ENCODE measurements at regions not wholly inside any gene's neighbourhood (a gene's known extent, or its start where the extent isn't known, plus 50 kb on each side); places are given as distances from the start of the nearest gene placed in this dataset.

DNA sequence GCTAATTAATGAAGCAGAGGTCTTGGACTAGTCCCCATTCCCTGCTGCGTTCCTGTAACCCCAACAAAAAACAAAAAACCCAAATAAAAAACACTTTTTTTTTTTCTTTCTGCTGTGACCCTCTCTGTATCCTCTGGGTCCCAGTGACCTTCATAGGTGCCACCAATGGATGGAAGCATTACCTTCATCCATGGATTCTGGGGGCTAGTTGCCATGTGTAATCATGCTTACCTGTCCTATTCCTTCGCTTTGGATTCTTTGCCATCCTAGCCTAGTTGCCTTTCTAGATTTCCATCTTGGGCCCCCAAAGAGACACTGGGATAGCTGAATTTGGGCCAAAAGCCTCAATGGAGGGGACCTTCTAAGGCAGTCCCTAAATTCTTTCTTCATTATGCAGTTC lies 1208.7 kb downstream of the BRINP3 start:
- DNase-seq, result no peak

DNA sequence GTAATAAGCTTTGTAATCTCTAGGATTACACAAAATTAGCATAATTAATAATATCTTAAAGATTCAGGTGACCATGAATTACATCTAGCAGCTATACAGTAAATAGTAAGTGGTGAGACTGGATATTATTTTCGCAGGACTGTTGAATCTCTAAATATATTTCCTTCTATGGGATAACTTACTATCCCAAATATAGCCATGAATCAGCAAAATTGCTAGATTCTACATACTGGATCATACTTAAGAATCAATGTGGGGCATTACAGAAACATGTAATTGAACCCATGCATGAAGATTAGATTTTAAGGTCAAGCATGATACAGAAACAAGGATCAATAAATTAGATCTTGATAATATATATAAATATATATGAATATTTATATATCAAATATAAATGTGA lies 1203.4 kb downstream of the BRINP3 start:
- Histone ChIP-seq H3K36me3 (no peaks in the 10 kb centered on the region), H3K27me3 (no peaks in the 10 kb centered on the region), H3K9me3 (peaks cover 0 to 18% (median 18%) of the 10 kb centered on the region in 3 donors), H3K4me1 (no peaks in the 10 kb centered on the region), H3K4me3 (no peak overlapping the region), H3K27ac (no peak overlapping the region)
- no peak for TF ChIP-seq POLR2A (IDR thresholded peaks at IDR 0.05)
- TF ChIP-seq, protein P1, sequence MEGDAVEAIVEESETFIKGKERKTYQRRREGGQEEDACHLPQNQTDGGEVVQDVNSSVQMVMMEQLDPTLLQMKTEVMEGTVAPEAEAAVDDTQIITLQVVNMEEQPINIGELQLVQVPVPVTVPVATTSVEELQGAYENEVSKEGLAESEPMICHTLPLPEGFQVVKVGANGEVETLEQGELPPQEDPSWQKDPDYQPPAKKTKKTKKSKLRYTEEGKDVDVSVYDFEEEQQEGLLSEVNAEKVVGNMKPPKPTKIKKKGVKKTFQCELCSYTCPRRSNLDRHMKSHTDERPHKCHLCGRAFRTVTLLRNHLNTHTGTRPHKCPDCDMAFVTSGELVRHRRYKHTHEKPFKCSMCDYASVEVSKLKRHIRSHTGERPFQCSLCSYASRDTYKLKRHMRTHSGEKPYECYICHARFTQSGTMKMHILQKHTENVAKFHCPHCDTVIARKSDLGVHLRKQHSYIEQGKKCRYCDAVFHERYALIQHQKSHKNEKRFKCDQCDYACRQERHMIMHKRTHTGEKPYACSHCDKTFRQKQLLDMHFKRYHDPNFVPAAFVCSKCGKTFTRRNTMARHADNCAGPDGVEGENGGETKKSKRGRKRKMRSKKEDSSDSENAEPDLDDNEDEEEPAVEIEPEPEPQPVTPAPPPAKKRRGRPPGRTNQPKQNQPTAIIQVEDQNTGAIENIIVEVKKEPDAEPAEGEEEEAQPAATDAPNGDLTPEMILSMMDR (IDR thresholded peaks at IDR 0.05), result no peak
- intact Hi-C loops (cut with DNase I), result no loop called here
- 60 to 75% methylated on average over 1 of the region's 1 CpG for WGBS, 2 donors
- DNase-seq, result no peak

More for the DNA sequence above, 1208.7 kb downstream of the BRINP3 start:
- Histone ChIP-seq H3K36me3 (no peaks in the 10 kb centered on the region), H3K4me1 (no peaks in the 10 kb centered on the region), H3K27ac (no peak overlapping the region), H3K4me3 (no peak overlapping the region), H3K27me3 (no peaks in the 10 kb centered on the region), H3K9me3 (peaks cover 0 to 44% (median 41%) of the 10 kb centered on the region in 3 donors)
- 48 to 54% methylated on average over 2 of the region's 2 CpGs for WGBS, 2 donors
- intact Hi-C loops (cut with DNase I), result no loop called here
- TF ChIP-seq POLR2A (IDR thresholded peaks at IDR 0.05), result no peak
- TF ChIP-seq, protein P1 (IDR thresholded peaks at IDR 0.05), result no peak

DNA sequence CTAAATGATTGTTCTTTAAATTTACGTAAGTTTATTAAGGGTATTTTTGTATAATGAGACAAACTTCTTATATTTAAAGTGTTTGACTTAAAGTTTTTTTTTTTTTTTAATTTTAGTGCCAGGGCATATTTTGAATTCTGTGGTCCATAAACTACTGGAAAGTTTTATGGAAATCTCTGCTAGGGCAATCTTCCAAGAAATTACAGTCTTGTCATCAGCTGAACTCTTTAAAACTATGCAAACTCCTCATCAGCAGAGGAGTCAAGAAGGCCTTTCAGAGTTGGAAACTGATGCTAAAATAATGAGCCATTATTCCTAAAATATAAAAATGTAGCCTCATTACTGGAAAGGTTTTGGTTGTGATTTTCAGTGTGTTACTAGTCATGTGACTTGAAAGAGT lies 1201.9 kb downstream of the BRINP3 start:
- TF ChIP-seq, protein P1 (IDR thresholded peaks at IDR 0.05), result no peak
- no peak for TF ChIP-seq POLR2A (IDR thresholded peaks at IDR 0.05)
- Histone ChIP-seq H3K27me3 (no peaks in the 10 kb centered on the region), H3K27ac (no peak overlapping the region), H3K36me3 (no peaks in the 10 kb centered on the region), H3K9me3 (peaks cover 0 to 4% (median 3%) of the 10 kb centered on the region in 3 donors), H3K4me1 (no peaks in the 10 kb centered on the region), H3K4me3 (no peak overlapping the region)
- 74 to 91% methylated on average over 1 of the region's 1 CpG for WGBS, 2 donors
- intact Hi-C loops (cut with DNase I), result no loop called here
- no peak for DNase-seq

DNA sequence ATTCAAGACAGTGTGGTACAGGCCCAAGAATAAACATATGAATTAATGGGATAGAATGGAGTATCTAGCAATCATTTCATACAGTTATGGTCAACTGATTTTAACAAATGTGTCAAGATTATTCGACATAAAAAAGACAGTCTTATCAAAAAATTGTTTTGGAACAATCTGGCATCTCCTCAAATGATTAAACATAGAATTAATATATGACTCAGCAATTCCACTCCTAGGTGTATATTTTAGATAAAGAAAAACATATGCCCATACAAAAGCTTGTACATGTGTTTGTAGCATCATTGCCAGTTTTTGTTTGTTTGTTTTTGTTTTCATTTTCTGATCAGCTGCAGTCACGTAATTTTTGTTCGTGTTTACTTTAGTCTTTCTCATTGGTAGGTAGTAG lies 1188.3 kb downstream of the BRINP3 start:
- Histone ChIP-seq H3K27me3 (no peaks in the 10 kb centered on the region), H3K4me3 (no peak overlapping the region)
- 71% methylated on average over 3 of the region's 3 CpGs for WGBS, 2 donors

DNA sequence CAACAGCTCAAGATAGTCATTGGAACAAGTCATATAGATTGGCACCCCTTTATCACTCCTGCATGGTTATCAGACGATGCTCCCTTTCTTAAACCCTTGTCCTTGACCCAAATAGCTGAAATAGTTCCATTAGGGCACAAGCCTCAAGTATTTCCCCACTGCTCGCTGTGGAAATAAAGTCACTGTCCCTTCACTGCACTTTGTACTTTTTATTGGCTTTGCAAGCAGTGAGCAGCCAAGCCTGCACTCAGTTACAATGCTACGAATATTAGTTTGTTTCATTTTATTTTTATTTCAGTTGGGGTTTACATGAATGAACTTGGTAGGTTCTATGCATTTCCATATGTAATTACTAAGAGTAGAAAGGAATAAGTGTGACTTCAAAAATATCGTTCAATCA lies 1176.4 kb downstream of the BRINP3 start:
- intact Hi-C loops (cut with DNase I), result no loop called here
- WGBS, 2 donors, result 67 to 89% methylated on average over 4 of the region's 4 CpGs
- H3K9me3 ChIP-seq, result no peaks in the 10 kb centered on the region

More for the DNA sequence above, 1188.3 kb downstream of the BRINP3 start:
- TF ChIP-seq, protein P1 (IDR thresholded peaks at IDR 0.05), result no peak
- no peak for TF ChIP-seq POLR2A (IDR thresholded peaks at IDR 0.05)
- no peak for DNase-seq
- Histone ChIP-seq H3K4me1 (no peaks in the 10 kb centered on the region), H3K27ac (no peak overlapping the region), H3K9me3 (no peaks in the 10 kb centered on the region), H3K36me3 (no peaks in the 10 kb centered on the region)
- intact Hi-C loops (cut with DNase I), result no loop called here

More for the DNA sequence above, 1176.4 kb downstream of the BRINP3 start:
- H3K4me3 ChIP-seq, result no peak overlapping the region
- TF ChIP-seq POLR2A (IDR thresholded peaks at IDR 0.05), result no peak
- TF ChIP-seq, protein P1 (IDR thresholded peaks at IDR 0.05), result no peak
- H3K4me1 ChIP-seq, result no peaks in the 10 kb centered on the region
- no peak for DNase-seq
- H3K36me3 ChIP-seq, result no peaks in the 10 kb centered on the region
- no peak overlapping the region for H3K27ac ChIP-seq
- no peaks in the 10 kb centered on the region for H3K27me3 ChIP-seq

Data from esophagus squamous epithelium (tissue), 5 donors.